Ishikawa (cell line): ENCODE measurements at regions not wholly inside any gene's neighbourhood (a gene's known extent, or its start where the extent isn't known, plus 50 kb on each side); places are given as distances from the start of the nearest gene placed in this dataset.

Experiments
- NFIC ChIP-seq: IDR thresholded peaks from 2 replicates; pipeline ENCODE4 v1.6.1; 2012
- RAD21 ChIP-seq: IDR thresholded peaks from 2 replicates; pipeline ENCODE4 v1.6.1; 2012; ENCODE audit warnings: low read depth
- REST ChIP-seq: IDR thresholded peaks from 2 replicates; pipeline ENCODE4 v1.6.1; 2012; ENCODE audit warnings: low read depth, mild to moderate bottlenecking
- TAF1 ChIP-seq: IDR thresholded peaks from 2 replicates; pipeline ENCODE4 v1.6.1; 2012; ENCODE audit warnings: low read depth, mild to moderate bottlenecking
- TEAD4 ChIP-seq: IDR thresholded peaks from 2 replicates; pipeline ENCODE4 v1.6.1; 2012

GRCh38 chr6:105497549-105497948 lies 94.7 kb upstream of the PREP start:
- TF ChIP-seq RAD21 (no peak), TEAD4 (no peak), NFIC (no peak), TAF1 (no peak), REST (no peak)
